Keratinocyte (primary cell): ENCODE measurements at regions not wholly inside any gene's neighbourhood (a gene's known extent, or its start where the extent isn't known, plus 50 kb on each side); places are given as distances from the start of the nearest gene placed in this dataset.
"Not testable (repeated sequence)": the region's sequence is repeated elsewhere in the genome, so short reads cannot be mapped to it uniquely, and the experiment has no call there.

Experiments
- DNase-seq: peaks from one replicate; pipeline ENCODE4 v3.0.0-alpha.2; 2011; ENCODE audit warnings: low read depth, missing footprints, low spot score
- FAIRE-seq: peaks from 2 replicates; lab custom pipeline; 2011; peaks lifted over from hg19 to GRCh38; lab: Jason Lieb, UNC
- H2AFZ ChIP-seq: 2 replicates; pipeline ENCODE4 v1.6.0; 2012; ENCODE audit warnings: low read length, control low read depth, inconsistent platforms; ENCODE audit not compliant: control insufficient read depth
- H3K27ac ChIP-seq: 2 replicates; pipeline ENCODE4 v1.5.1; 2011; ENCODE audit warnings: low read length; ENCODE audit not compliant: control insufficient read depth, insufficient read depth
- H3K27me3 ChIP-seq: 3 replicates; pipeline ENCODE4 v1.6.0; 2011; ENCODE audit warnings: low read length; ENCODE audit not compliant: control insufficient read depth, insufficient read depth; ENCODE audit errors: extremely low read depth
- H3K36me3 ChIP-seq, 2 experiments: 2 replicates in 1 of 2; 3 replicates in 1 of 2; pipeline ENCODE4 v1.5.1; 2011; ENCODE audit warnings: low read length in 2 of 2, mild to moderate bottlenecking in 1 of 2; ENCODE audit not compliant: control insufficient read depth in 2 of 2, insufficient read depth in 2 of 2; ENCODE audit errors: extremely low read depth in 1 of 2
- H3K4me1 ChIP-seq: 3 replicates; pipeline ENCODE4 v1.5.1; 2011; ENCODE audit warnings: low read length; ENCODE audit not compliant: control insufficient read depth, insufficient read depth; ENCODE audit errors: extremely low read depth
- H3K4me2 ChIP-seq: 3 replicates; pipeline ENCODE4 v1.6.0; 2011; ENCODE audit warnings: low read depth, low read length; ENCODE audit not compliant: control insufficient read depth, insufficient read depth; ENCODE audit errors: extremely low read depth
- H3K4me3 ChIP-seq, 3 experiments: fragments of 200-600 bp in 1 of 3; sonication (generic) in 1 of 3; 2 replicates in 2 of 3; 3 replicates in 1 of 3; pipeline ENCODE4 v1.5.1; 2011 to 2016; ENCODE audit warnings: low read length in 3 of 3, mild to moderate bottlenecking in 3 of 3, control low read depth in 2 of 3, inconsistent platforms in 1 of 3, low read depth in 1 of 3, mixed read lengths in 1 of 3, mixed run types in 1 of 3, moderate library complexity in 1 of 3; ENCODE audit not compliant: control insufficient read depth in 2 of 3, insufficient read depth in 2 of 3; ENCODE audit errors: extremely low read depth in 1 of 3
- H3K79me2 ChIP-seq: 2 replicates; pipeline ENCODE4 v1.6.0; 2012; ENCODE audit warnings: low read length; ENCODE audit not compliant: control insufficient read depth, insufficient read depth
- H3K9ac ChIP-seq: 3 replicates; pipeline ENCODE4 v1.6.0; 2011; ENCODE audit warnings: low read length; ENCODE audit not compliant: control insufficient read depth, insufficient read depth; ENCODE audit errors: extremely low read depth
- H3K9me1 ChIP-seq: 3 replicates; pipeline ENCODE4 v1.6.0; 2011; ENCODE audit warnings: low read length; ENCODE audit not compliant: control insufficient read depth, insufficient read depth; ENCODE audit errors: extremely low read depth
- H3K9me3 ChIP-seq: 2 replicates; pipeline ENCODE4 v1.5.1; 2012; ENCODE audit warnings: low read depth, low read length; ENCODE audit not compliant: control insufficient read depth
- H4K20me1 ChIP-seq: 3 replicates; pipeline ENCODE4 v1.6.0; 2011; ENCODE audit warnings: low read length; ENCODE audit not compliant: control insufficient read depth, insufficient read depth; ENCODE audit errors: extremely low read depth
- CTCF ChIP-seq, 3 experiments: IDR thresholded peaks in 1 of 3; conservative IDR thresholded peaks in 1 of 3; optimal IDR thresholded peaks in 1 of 3; 2 replicates in 2 of 3; 3 replicates in 1 of 3; pipeline versions ENCODE3 to v1.5.1; 2011; ENCODE audit warnings: low read length in 3 of 3, mild to moderate bottlenecking in 3 of 3, moderate library complexity in 2 of 3, control low read depth in 1 of 3, inconsistent platforms in 1 of 3; ENCODE audit not compliant: insufficient read depth in 2 of 3; ENCODE audit errors: extremely low read depth in 1 of 3
- EZH2 ChIP-seq: IDR thresholded peaks from one replicate; pipeline ENCODE4 v1.6.1; 2012; ENCODE audit warnings: inconsistent platforms, mild to moderate bottlenecking, low read length, moderate library complexity
- dilution Hi-C: fragments of 300-500 bp; cut with MboI; formaldehyde crosslinking; loops from one replicate; pipeline ENCODE4 v1.7.0; 2020; ENCODE audit warnings: low sequenced_read_pairs; ENCODE audit not compliant: extremely low pct_ligation_motif_present

GRCh38 chr1:195173753-195174152 lies 1434.5 kb downstream of the KCNT2 start:
- Histone ChIP-seq H3K27ac (no peak overlapping the region), H3K9me1 (no peaks in the 10 kb centered on the region), H3K27me3 (no peaks in the 10 kb centered on the region), H2AFZ (no peak overlapping the region), H3K4me3 (no peak overlapping the region), H4K20me1 (no peaks in the 10 kb centered on the region), H3K9ac (no peak overlapping the region), H3K9me3 (no peaks in the 10 kb centered on the region), H3K79me2 (no peaks in the 10 kb centered on the region), H3K36me3 (no peaks in the 10 kb centered on the region), H3K4me1 (no peaks in the 10 kb centered on the region), H3K4me2 (no peak overlapping the region)
- DNase-seq, result no peak
- no peak for FAIRE-seq
- no peak for TF ChIP-seq EZH2
- TF ChIP-seq CTCF (optimal IDR thresholded peaks at IDR 0.05 in 1 of 3, IDR thresholded peaks at IDR 0.05 in 1 of 3, conservative IDR thresholded peaks at IDR 0.05 in 1 of 3; ENCODE audit: extremely low read depth in 1 of 3, insufficient read depth in 2 of 3, low read length in 3 of 3), result no peak
- dilution Hi-C loops, result no loop called here

- H3K4me2 ChIP-seq, H3K27me3 ChIP-seq, dilution Hi-C loops, H3K9me1 ChIP-seq, H4K20me1 ChIP-seq, H2AFZ ChIP-seq, H3K9me3 ChIP-seq, DNase-seq, H3K4me1 ChIP-seq, H3K36me3 ChIP-seq, H3K4me3 ChIP-seq, FAIRE-seq, H3K27ac ChIP-seq, H3K79me2 ChIP-seq, H3K9ac ChIP-seq: not testable (repeated sequence)
Measured at GRCh38 chr1:195159795-195160194, 1448.4 kb downstream of the KCNT2 start.

- Histone ChIP-seq H3K36me3 (no peaks in the 10 kb centered on the region), H3K4me2 (no peak overlapping the region), H3K9me1 (no peaks in the 10 kb centered on the region), H3K4me3 (no peak overlapping the region), H3K9ac (no peak overlapping the region), H3K4me1 (no peaks in the 10 kb centered on the region), H3K27ac (no peak overlapping the region), H3K27me3 (no peaks in the 10 kb centered on the region), H2AFZ (no peak overlapping the region), H3K9me3 (no peaks in the 10 kb centered on the region), H3K79me2 (no peaks in the 10 kb centered on the region), H4K20me1 (no peaks in the 10 kb centered on the region)
- DNase-seq (no peak), FAIRE-seq (no peak)
- dilution Hi-C loops, result no loop called here
- no peak for TF ChIP-seq CTCF (optimal IDR thresholded peaks at IDR 0.05 in 1 of 3, IDR thresholded peaks at IDR 0.05 in 1 of 3, conservative IDR thresholded peaks at IDR 0.05 in 1 of 3; ENCODE audit: extremely low read depth in 1 of 3, insufficient read depth in 2 of 3, low read length in 3 of 3)
- no peak for TF ChIP-seq EZH2
Measured at GRCh38 chr1:195158091-195158490, 1450.1 kb downstream of the KCNT2 start.
